Kidney (tissue), 13 donors: ENCODE measurements at regions not wholly inside any gene's neighbourhood (a gene's known extent, or its start where the extent isn't known, plus 50 kb on each side); places are given as distances from the start of the nearest gene placed in this dataset.

ENCODE experiments used
- DNase-seq, 5 donors: peaks; one replicate each; pipeline ENCODE4 v3.0.0-alpha.2; 2013 to 2020
- FAIRE-seq: peaks from 2 replicates; lab custom pipeline; 2012; peaks lifted over from hg19 to GRCh38; lab: Jason Lieb, UNC
- H3K27ac ChIP-seq, 2 donors: one replicate each; pipeline ENCODE4 v1.7.0; 2013; ENCODE audit warnings: low read depth in 2 of 2, low read length in 2 of 2, inconsistent platforms in 1 of 2
- H3K27me3 ChIP-seq: one replicate; pipeline ENCODE4 v1.7.1; 2013; ENCODE audit warnings: low read length, inconsistent platforms; ENCODE audit not compliant: control insufficient read depth, insufficient read depth
- H3K36me3 ChIP-seq, 3 donors: one replicate each; pipeline versions ENCODE4 v1.7.0 to v1.7.1; 2013; ENCODE audit warnings: low read length in 3 of 3, control low read depth in 1 of 3, inconsistent platforms in 1 of 3; ENCODE audit not compliant: insufficient read depth in 3 of 3, control insufficient read depth in 2 of 3
- H3K4me1 ChIP-seq, 3 donors: one replicate each; pipeline versions ENCODE4 v1.7.0 to v1.7.1; 2013; ENCODE audit warnings: low read length in 3 of 3, inconsistent platforms in 1 of 3, low read depth in 1 of 3; ENCODE audit not compliant: control insufficient read depth in 2 of 3, insufficient read depth in 2 of 3
- H3K4me3 ChIP-seq, 3 donors: one replicate each; pipeline versions ENCODE4 v1.7.0 to v1.8.1; 2013; ENCODE audit warnings: low read length in 3 of 3, control low read depth in 1 of 3, inconsistent platforms in 1 of 3
- H3K9ac ChIP-seq, 3 donors: one replicate each; pipeline versions ENCODE4 v1.7.0 to v1.7.1; 2013; ENCODE audit warnings: low read length in 3 of 3, control low read depth in 1 of 3, inconsistent platforms in 1 of 3
- H3K9me3 ChIP-seq, 3 donors: one replicate each; pipeline versions ENCODE4 v1.7.0 to v1.7.1; 2013; ENCODE audit warnings: low read length in 3 of 3, control low read depth in 1 of 3, inconsistent platforms in 1 of 3; ENCODE audit not compliant: control insufficient read depth in 2 of 3, insufficient read depth in 1 of 3
- CTCF ChIP-seq: IDR thresholded peaks from 3 replicates; pipeline ENCODE4 v1.5.1; 2012; ENCODE audit warnings: mild to moderate bottlenecking, moderate library complexity, borderline replicate concordance; ENCODE audit not compliant: insufficient read depth; ENCODE audit errors: extremely low read depth
- intact Hi-C: fragments of 100-400 bp; cut with DNase I; formaldehyde crosslinking; loops from one replicate; pipeline ENCODE4 v1.11.1; 2022
- donor health status: control.
- donor health status: control.
- donor health status: control.
- donor health status: control.
- donor health status: control.
- donor health status: DM: yes; HTN: yes; CAD: no.
- donor health status: Normal renal cell carcinoma (clear cell type).

- H3K27me3 ChIP-seq = no peaks in the 10 kb centered on the region
- peaks cover 0 to 2% (median 0%) of the 10 kb centered on the region in 3 donors for H3K9me3 ChIP-seq
- intact Hi-C loops = no loop called here
- DNase-seq = no peak
- no peaks in the 10 kb centered on the region for H3K36me3 ChIP-seq
- no peaks in the 10 kb centered on the region for H3K4me1 ChIP-seq
- no peak for TF ChIP-seq CTCF
- no peak overlapping the region for H3K9ac ChIP-seq
- H3K4me3 ChIP-seq = no peak overlapping the region
- no peak for FAIRE-seq
- H3K27ac ChIP-seq = no peak overlapping the region
These were observed 1145.1 kb upstream of the MAP3K7 start for GRCh38 chr6:91731939-91732338.

- no peaks in the 10 kb centered on the region for H3K27me3 ChIP-seq
- TF ChIP-seq CTCF = no peak
- intact Hi-C loops = no loop called here
- H3K4me1 ChIP-seq = no peaks in the 10 kb centered on the region
- no peak for FAIRE-seq
- H3K27ac ChIP-seq = no peak overlapping the region
- no peak overlapping the region for H3K4me3 ChIP-seq
- DNase-seq = no peak
- H3K36me3 ChIP-seq = no peaks in the 10 kb centered on the region
- no peak overlapping the region for H3K9ac ChIP-seq
- peaks cover 0 to 2% (median 0%) of the 10 kb centered on the region in 3 donors for H3K9me3 ChIP-seq
These were observed 1143.8 kb upstream of the MAP3K7 start for GRCh38 chr6:91730710-91731109.

- no peaks in the 10 kb centered on the region for H3K9me3 ChIP-seq
- H3K36me3 ChIP-seq = no peaks in the 10 kb centered on the region
- no peak overlapping the region for H3K9ac ChIP-seq
- H3K4me1 ChIP-seq = no peaks in the 10 kb centered on the region
- DNase-seq (no peak), FAIRE-seq (no peak)
- no peaks in the 10 kb centered on the region for H3K27me3 ChIP-seq
- intact Hi-C loops = no loop called here
- H3K27ac ChIP-seq = no peak overlapping the region
- H3K4me3 ChIP-seq = no peak overlapping the region
- no peak for TF ChIP-seq CTCF
These were observed 1133.5 kb upstream of the MAP3K7 start for GRCh38 chr6:91720324-91720723.

- no peaks in the 10 kb centered on the region for H3K4me1 ChIP-seq
- no peak for DNase-seq
- no peak overlapping the region for H3K27ac ChIP-seq
- H3K9ac ChIP-seq = no peak overlapping the region
- no peak overlapping the region for H3K4me3 ChIP-seq
- no peak for FAIRE-seq
- TF ChIP-seq CTCF = no peak
- no peaks in the 10 kb centered on the region for H3K27me3 ChIP-seq
- intact Hi-C loops = no loop called here
- H3K36me3 ChIP-seq = no peaks in the 10 kb centered on the region
- H3K9me3 ChIP-seq = no peaks in the 10 kb centered on the region
These were observed 1132.5 kb upstream of the MAP3K7 start for GRCh38 chr6:91719414-91719813.
